Stimulated activated CD4-positive, alpha-beta T cell treated with anti-CD3 and anti-CD28 coated beads, Interleukin-2, amount 100 ng/mL, for 48 hours (primary cell): ENCODE measurements at regions not wholly inside any gene's neighbourhood (a gene's known extent, or its start where the extent isn't known, plus 50 kb on each side); places are given as distances from the start of the nearest gene placed in this dataset.
"Not testable (repeated sequence)": the region's sequence is repeated elsewhere in the genome, so short reads cannot be mapped to it uniquely, and the experiment has no call there.

Source experiments
- DNase-seq, 2 donors: peaks; one replicate each; pipeline ENCODE4 v3.0.0-alpha.2; 2020

DNA sequence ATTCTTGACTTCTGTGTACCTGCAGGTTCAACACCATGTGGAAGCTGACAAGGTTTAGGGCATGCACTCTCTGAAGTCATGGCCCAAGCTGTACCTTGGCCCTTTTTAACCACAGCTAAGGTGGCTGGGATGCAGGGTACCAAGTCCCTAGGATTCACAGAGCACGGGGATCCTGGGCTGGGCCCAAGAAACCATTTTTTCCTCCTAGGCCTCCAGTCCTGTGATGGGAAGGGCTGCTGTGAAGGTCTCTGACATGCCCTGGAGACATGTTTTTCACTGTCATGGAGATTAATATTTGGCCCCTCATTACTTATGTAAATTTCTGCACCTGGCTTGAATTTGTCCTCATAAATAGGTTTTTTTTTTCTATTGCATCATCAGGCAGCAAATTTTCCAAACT lies 937.5 kb upstream of the ROBO1 start:
- no peak for DNase-seq

DNA sequence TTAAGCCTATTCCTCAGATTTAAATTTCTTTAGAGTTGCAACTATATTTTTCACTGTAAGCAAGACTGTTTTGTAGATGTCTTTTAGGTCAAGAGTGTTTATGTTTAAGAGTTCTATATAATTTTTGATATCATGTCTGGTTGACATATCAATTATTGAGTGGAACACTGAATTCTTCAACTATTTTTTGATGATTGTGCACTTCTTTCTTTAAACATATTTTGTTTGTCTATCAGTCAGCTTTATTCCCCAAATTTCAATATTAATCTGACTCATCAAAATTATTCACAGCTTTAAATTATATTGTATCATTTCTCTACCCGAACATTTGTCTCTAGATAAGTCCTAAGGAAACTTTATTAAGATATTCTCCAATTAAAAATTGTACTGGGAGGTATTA lies 933.6 kb upstream of the ROBO1 start:
- DNase-seq: no peak

DNA sequence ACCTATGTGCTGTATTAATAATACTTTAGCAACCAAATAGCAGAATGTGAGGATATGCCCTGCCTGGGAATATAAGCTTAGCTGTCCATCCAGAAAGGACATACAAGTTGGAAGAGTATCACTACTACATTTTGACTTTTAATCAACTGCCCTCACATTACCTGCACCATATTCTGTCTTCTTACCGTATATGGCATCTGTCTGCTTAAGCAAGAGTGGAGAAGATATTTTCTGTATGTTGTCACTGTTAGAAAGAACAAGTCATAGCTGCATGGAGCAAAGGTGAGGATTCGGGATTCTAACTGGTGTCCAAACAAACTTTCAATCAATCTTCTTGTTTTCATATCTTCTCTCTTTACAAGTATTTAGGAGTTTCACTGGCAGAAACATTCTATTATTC lies 929.5 kb upstream of the ROBO1 start:
- DNase-seq: no peak

GRCh38 chr3:80696280-80696679 lies 928.5 kb upstream of the ROBO1 start:
- DNase-seq: no peak

- DNase-seq: no peak
Observed at GRCh38 chr3:80688814-80689213, 921.0 kb upstream of the ROBO1 start.

DNA sequence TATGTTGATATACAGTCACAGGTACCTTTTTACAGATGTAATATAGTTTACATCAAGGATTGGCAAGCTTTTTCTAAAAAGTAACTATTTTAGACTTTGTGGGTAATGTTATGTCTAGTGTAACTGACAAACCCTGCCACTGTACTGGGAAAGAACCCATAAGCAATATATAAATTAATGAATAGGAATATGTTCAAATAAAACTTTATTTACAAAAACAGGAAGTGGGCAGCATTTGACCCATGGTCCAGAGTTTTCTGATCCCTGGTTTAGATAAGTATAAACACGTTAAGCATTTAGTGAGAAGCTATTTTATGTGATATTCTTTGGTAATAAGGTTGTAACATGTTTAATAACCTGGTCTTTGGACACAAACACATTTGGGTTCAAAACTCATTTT lies 915.2 kb upstream of the ROBO1 start:
- DNase-seq: no peak

- DNase-seq: no peak
Observed at GRCh38 chr3:80682235-80682634, 914.4 kb upstream of the ROBO1 start.

DNA sequence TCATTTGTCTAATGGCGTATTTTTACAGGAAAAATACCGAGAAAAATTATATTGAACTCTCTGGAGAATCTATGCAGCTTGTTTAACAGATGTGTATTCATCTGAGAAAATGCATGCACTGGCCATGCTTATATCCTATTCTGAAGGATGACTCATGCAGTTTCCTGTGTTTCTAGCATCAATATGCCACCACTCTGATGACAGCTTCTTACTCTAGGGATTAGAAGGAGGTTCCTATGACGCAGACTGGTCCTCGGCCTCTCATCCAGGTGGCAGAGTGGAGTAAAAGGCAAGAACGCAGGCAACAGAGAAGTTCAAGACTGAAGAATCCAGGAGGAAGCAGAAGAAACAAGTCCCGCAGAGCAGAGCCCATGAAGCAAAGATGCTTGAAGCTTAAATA lies 910.0 kb upstream of the ROBO1 start:
- DNase-seq: no peak

GRCh38 chr3:80676866-80677265 lies 909.1 kb upstream of the ROBO1 start:
- DNase-seq: no peak

- no peak for DNase-seq
Observed at GRCh38 chr3:80676261-80676660, 908.5 kb upstream of the ROBO1 start.

DNA sequence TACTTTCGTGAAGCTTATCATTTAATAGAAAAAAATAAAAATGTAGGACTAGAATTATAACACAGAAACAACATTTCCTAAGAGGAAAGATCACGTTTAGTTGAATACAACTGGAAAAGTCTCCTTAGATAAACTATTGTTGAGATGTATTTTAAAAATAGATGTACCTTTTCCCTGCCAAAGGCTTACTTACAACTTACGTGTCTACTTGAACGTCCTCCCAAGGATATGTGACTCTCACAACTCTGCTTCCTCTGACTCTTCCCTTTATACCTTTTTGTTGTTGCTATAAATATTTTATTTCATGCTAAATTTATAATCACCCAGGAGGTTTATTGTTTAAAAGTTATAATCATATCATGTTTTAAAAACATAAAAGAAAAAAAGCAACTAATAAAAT lies 908.0 kb upstream of the ROBO1 start:
- no peak for DNase-seq

GRCh38 chr3:80668600-80669294 lies 900.9 kb upstream of the ROBO1 start:
- DNase-seq: no peak

- no peak for DNase-seq
Observed at GRCh38 chr3:80668100-80668499, 900.3 kb upstream of the ROBO1 start.

GRCh38 chr3:80663426-80663825 lies 895.6 kb upstream of the ROBO1 start:
- DNase-seq: no peak

- DNase-seq: no peak
Observed at GRCh38 chr3:80655216-80655615, 887.4 kb upstream of the ROBO1 start.

DNA sequence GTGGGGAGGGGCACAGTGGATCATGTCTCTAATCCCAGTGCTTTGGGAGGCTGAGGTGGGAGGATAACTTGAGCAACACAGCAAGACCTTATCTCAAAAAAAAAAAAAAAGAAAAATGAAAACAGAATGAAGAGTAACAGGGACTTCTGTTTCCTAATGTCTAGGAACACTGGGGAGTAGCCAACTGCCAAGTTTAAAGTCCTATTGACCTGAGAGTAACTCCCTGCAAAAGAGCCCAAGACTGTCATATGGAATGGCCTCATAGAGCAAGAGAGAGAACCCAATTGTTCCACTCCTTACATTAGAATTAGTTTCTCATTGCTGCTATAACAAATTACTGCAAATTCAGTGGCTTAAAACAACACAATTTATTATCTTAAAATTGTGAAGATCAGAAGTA lies 881.4 kb upstream of the ROBO1 start:
- DNase-seq: no peak

GRCh38 chr3:80643421-80643820 lies 875.6 kb upstream of the ROBO1 start:
- no peak for DNase-seq

GRCh38 chr3:80618295-80619256 lies 850.8 kb upstream of the ROBO1 start:
- DNase-seq: no peak

- no peak for DNase-seq
Observed at GRCh38 chr3:80612366-80612765, 844.6 kb upstream of the ROBO1 start.

GRCh38 chr3:80608072-80608471 lies 840.3 kb upstream of the ROBO1 start:
- DNase-seq: not testable (repeated sequence)

DNA sequence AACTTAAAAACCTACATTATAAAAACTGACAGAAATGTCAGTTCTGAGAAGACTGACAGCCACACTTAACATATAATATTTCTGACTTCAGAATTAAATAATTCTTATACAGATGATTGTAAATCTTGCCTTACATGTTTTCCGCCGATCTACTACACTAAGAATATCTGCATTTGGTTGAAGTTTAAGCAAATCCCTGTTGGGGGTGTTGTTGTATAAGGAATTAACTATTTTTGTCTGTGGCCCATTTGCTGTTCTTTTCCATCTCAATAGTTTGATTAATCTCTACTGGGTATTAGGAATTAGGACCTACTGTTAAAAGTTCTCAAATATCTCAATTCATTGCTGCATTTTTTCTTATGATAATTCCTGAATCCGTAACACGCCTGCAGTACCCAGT lies 838.3 kb upstream of the ROBO1 start:
- no peak for DNase-seq

GRCh38 chr3:80601479-80601878 lies 833.7 kb upstream of the ROBO1 start:
- no peak for DNase-seq

DNA sequence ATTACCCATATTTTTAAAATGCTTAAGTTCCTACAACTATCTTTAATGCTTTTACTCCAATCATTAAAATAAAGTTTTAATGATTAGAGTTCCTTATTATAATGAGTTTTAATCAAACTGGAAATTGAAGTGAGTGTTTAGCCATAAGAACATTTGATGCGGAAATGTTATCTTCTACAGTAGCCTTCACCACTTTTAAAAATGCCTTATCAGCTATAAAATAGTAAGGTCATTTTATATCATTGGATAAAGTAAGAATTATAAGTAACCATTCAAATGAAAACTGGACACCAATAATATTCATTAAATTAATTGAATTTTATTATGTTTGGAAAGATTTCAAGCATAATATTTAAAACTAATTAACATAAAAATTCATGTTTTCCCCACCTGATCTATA lies 825.0 kb upstream of the ROBO1 start:
- no peak for DNase-seq

GRCh38 chr3:80586338-80586737 lies 818.5 kb upstream of the ROBO1 start:
- no peak for DNase-seq
